ENCODE measurements at regions not wholly inside any gene's neighbourhood (a gene's known extent, or its start where the extent isn't known, plus 50 kb on each side); places are given as distances from the start of the nearest gene placed in this dataset.
"Not testable (repeated sequence)": the region's sequence is repeated elsewhere in the genome, so short reads cannot be mapped to it uniquely, and the experiment has no call there.

DNA sequence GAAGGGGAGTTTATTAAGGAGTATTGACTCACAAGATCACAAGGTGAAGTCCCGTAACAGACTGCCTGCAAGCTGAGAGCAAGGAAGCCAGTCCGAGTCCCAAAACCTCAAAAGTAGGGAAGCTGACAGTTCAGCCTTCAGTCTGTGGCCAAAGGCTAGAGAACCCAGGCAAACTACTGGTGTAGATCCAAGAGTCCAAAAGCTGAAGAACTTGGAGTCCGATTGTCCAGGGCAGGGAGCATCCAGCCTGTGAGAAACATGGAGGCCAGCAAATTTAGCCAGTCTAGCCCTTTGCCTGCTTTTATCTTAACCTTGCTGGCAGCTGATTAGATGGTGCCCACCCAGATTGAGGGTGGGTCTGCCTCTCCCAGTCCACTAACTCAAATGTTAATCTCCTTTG lies 621.9 kb upstream of the ITGA1 start:
- not testable (repeated sequence) for DNase-seq (ENCODE audit: low spot score)

GRCh38 chr5:52173133-52173532 lies 614.6 kb upstream of the ITGA1 start:
- no peak for DNase-seq (ENCODE audit: low spot score)

- DNase-seq (ENCODE audit: low spot score) = no peak
These were observed 610.5 kb upstream of the ITGA1 start for GRCh38 chr5:52177193-52177592.

DNA sequence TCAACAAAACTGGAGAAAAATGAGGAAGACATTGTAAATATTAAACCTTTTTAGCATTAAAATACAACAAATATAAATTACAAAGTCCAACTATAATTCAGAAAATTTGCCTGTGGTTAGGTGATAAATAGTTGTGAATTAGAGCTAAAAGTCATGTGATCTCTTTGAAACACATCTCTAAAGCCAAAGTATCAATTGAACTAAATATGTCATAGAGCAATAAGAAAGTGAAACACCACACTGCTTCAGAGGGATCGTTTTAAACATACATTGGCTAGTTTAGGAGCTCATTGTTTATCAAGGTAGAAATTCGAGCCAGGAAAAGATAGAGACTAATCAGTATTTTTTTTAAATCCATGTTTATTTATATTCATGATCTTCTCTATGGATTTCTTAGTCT lies 606.3 kb upstream of the ITGA1 start:
- no peak for DNase-seq (ENCODE audit: low spot score)

GRCh38 chr5:52190737-52191136 lies 597.0 kb upstream of the ITGA1 start:
- no peak for DNase-seq (ENCODE audit: low spot score)

- no peak for DNase-seq (ENCODE audit: low spot score)
These were observed 587.9 kb upstream of the ITGA1 start for GRCh38 chr5:52199833-52200232.

DNA sequence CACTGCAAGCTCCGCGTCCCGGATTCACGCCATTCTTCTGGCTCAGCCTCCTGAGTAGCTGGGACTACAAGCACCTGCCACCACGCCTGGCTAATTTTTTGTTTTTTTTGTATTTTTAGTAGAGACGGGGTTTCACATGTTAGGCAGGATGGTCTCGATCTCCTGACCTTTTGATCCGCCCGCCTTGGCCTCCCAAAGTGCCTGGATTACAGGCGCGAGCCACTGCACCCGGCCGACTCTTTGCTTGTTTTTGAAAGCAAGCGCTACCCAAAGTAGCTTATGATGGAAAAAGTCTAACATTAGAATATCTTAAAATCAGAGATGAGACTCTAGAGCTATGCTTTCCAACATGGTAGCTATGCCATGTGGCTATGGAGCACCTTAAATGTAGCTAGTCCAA lies 585.5 kb upstream of the ITGA1 start:
- DNase-seq (ENCODE audit: low spot score) = no peak

- DNase-seq (ENCODE audit: low spot score) = no peak
These were observed 583.4 kb upstream of the ITGA1 start for GRCh38 chr5:52204310-52204709.
